IMR-90 (cell line): ENCODE measurements at regions not wholly inside any gene's neighbourhood (a gene's known extent, or its start where the extent isn't known, plus 50 kb on each side); places are given as distances from the start of the nearest gene placed in this dataset.

Experiments used
- ATAC-seq: fragments of 200-7000 bp; cut with Tn5 transposase; 2 replicates; pipeline ENCODE4 v1.9.1; 2020; ENCODE audit warnings: low read depth, mild to moderate bottlenecking, moderate library complexity
- BruUV-seq: library from RNA; stranded (reverse); fragments of 400-500 nt; replicated peaks from 2 replicates; lab custom pipeline; 2021; lab: Mats Ljungman, UMichigan
- CTCF ChIA-PET: fragments of 300-600 bp; formaldehyde crosslinking; extraction: SDS; loops from one replicate; lab custom pipeline; 2021; ENCODE audit warnings: antibody characterized with exemption; lab: Yijun Ruan, JAX
- POLR2A ChIA-PET: fragments of 300-600 bp; sonication (Branson Sonifier 250); formaldehyde crosslinking; loops from one replicate; lab custom pipeline; 2022; ENCODE audit warnings: antibody characterized with exemption; ENCODE audit not compliant: unreplicated experiment; lab: Charles Lee
- DNase-seq: peaks from one replicate; pipeline ENCODE4 v3.0.0; 2013
- H2AFZ ChIP-seq: replicated peaks from 2 replicates; pipeline ENCODE3; 2013; ENCODE audit warnings: low read length, mild to moderate bottlenecking; ENCODE audit not compliant: poor library complexity
- H2AK5ac ChIP-seq: 2 replicates; pipeline ENCODE4 v1.6.1; 2013; ENCODE audit warnings: low read depth, low read length, inconsistent platforms
- H2AK9ac ChIP-seq: replicated peaks from 2 replicates; pipeline ENCODE3; 2013; ENCODE audit warnings: mild to moderate bottlenecking, low read depth, low read length, moderate library complexity; ENCODE audit not compliant: poor library complexity
- H2BK120ac ChIP-seq: 2 replicates; pipeline ENCODE4 v1.6.1; 2013; ENCODE audit warnings: low read depth, low read length, inconsistent platforms
- H2BK15ac ChIP-seq: 3 replicates; pipeline ENCODE4 v1.6.1; 2013; ENCODE audit warnings: low read depth, low read length, inconsistent platforms
- H2BK20ac ChIP-seq: 2 replicates; pipeline ENCODE4 v1.6.1; 2013; ENCODE audit warnings: low read depth, mild to moderate bottlenecking, inconsistent platforms, low read length, moderate library complexity
- H2BK5ac ChIP-seq: 2 replicates; pipeline ENCODE4 v1.6.1; 2013; ENCODE audit warnings: mild to moderate bottlenecking, low read depth, low read length, inconsistent platforms; ENCODE audit not compliant: poor library complexity, severe bottlenecking
- H3K14ac ChIP-seq: replicated peaks from 2 replicates; pipeline ENCODE4 v1.6.1; 2013; ENCODE audit warnings: low read depth, low read length, inconsistent platforms
- H3K18ac ChIP-seq: 2 replicates; pipeline ENCODE4 v1.6.1; 2013; ENCODE audit warnings: low read depth, low read length, control low read depth
- H3K23ac ChIP-seq: 2 replicates; pipeline ENCODE4 v1.6.1; 2013; ENCODE audit warnings: low read depth, low read length, inconsistent platforms
- H3K27ac ChIP-seq: 2 replicates; pipeline ENCODE4 v1.5.1; 2013; ENCODE audit warnings: mild to moderate bottlenecking, control low read depth, low read length; ENCODE audit not compliant: insufficient read depth
- H3K27me3 ChIP-seq: 2 replicates; pipeline ENCODE4 v1.6.1; 2013; ENCODE audit warnings: low read length; ENCODE audit not compliant: control insufficient read depth, insufficient read depth
- H3K36me3 ChIP-seq: 2 replicates; pipeline ENCODE4 v1.6.1; 2013; ENCODE audit warnings: low read length, mixed read lengths; ENCODE audit not compliant: control insufficient read depth, insufficient read depth
- H3K4ac ChIP-seq: 2 replicates; pipeline ENCODE4 v1.6.1; 2013; ENCODE audit warnings: low read depth, low read length, inconsistent platforms
- H3K4me1 ChIP-seq: 2 replicates; pipeline ENCODE4 v1.6.1; 2013; ENCODE audit warnings: low read length, mixed read lengths; ENCODE audit not compliant: control insufficient read depth, insufficient read depth
- H3K4me2 ChIP-seq: 2 replicates; pipeline ENCODE4 v1.6.1; 2013; ENCODE audit warnings: low read depth, mild to moderate bottlenecking, control low read depth, low read length, moderate library complexity
- H3K4me3 ChIP-seq: 2 replicates; pipeline ENCODE4 v1.5.1; 2013; ENCODE audit warnings: low read depth, mild to moderate bottlenecking, control low read depth, low read length, moderate library complexity; ENCODE audit not compliant: insufficient read depth
- H3K56ac ChIP-seq: 2 replicates; pipeline ENCODE4 v1.6.1; 2013; ENCODE audit warnings: low read length, inconsistent platforms; ENCODE audit not compliant: insufficient read depth; ENCODE audit errors: extremely low read depth
- H3K79me1 ChIP-seq, 2 experiments: 2 replicates each; pipeline ENCODE4 v1.6.1; 2013; ENCODE audit warnings: low read length in 2 of 2, inconsistent platforms in 1 of 2, low read depth in 1 of 2
- H3K9ac ChIP-seq: 2 replicates; pipeline ENCODE4 v1.6.1; 2013; ENCODE audit warnings: low read depth, low read length, control low read depth
- H3K9me1 ChIP-seq: 2 replicates; pipeline ENCODE4 v1.6.1; 2013; ENCODE audit warnings: low read length, inconsistent platforms; ENCODE audit not compliant: insufficient read depth
- H3K9me3 ChIP-seq: 2 replicates; pipeline ENCODE4 v1.6.1; 2013; ENCODE audit warnings: low read length; ENCODE audit not compliant: control insufficient read depth, insufficient read depth
- H4K20me1 ChIP-seq: 2 replicates; pipeline ENCODE4 v1.6.1; 2013; ENCODE audit warnings: low read length, inconsistent platforms; ENCODE audit not compliant: insufficient read depth
- H4K5ac ChIP-seq: 2 replicates; pipeline ENCODE4 v1.6.1; 2013; ENCODE audit warnings: mild to moderate bottlenecking, low read depth, low read length, control low read depth
- H4K8ac ChIP-seq, 2 experiments: 2 replicates each; pipeline ENCODE4 v1.6.1; 2013; ENCODE audit warnings: low read depth in 2 of 2, low read length in 2 of 2, control low read depth in 1 of 2, inconsistent platforms in 1 of 2
- H4K91ac ChIP-seq: 2 replicates; pipeline ENCODE4 v1.6.1; 2013; ENCODE audit warnings: low read depth, low read length, inconsistent platforms; ENCODE audit not compliant: insufficient read depth
- ELK1 ChIP-seq: fragments of 150-350 bp; IDR thresholded peaks from 2 replicates; pipeline ENCODE4 v1.6.1; 2016; ENCODE audit warnings: low read depth, mild to moderate bottlenecking, low read length, moderate library complexity, borderline replicate concordance
- POLR2A ChIP-seq: IDR thresholded peaks from 2 replicates; pipeline ENCODE4 v1.6.1; 2012; ENCODE audit warnings: mild to moderate bottlenecking, low read depth, low read length
- SMC3 ChIP-seq: fragments of 150-350 bp; IDR thresholded peaks from 2 replicates; pipeline ENCODE4 v1.6.1; 2016; ENCODE audit warnings: low read depth, mild to moderate bottlenecking, antibody characterized with exemption, low read length, moderate library complexity
- dilution Hi-C: fragments of 300-500 bp; cut with HindIII; formaldehyde crosslinking; loops from one replicate; pipeline ENCODE4 v1.14.3; 2018; ENCODE audit warnings: low sequenced_read_pairs; ENCODE audit not compliant: unreplicated experiment
- in situ Hi-C: fragments of 300-500 bp; cut with MboI; formaldehyde crosslinking; loops from 3 replicates; pipeline ENCODE4 v1.14.3; 2019; ENCODE audit warnings: low sequenced_read_pairs, inconsistent platforms, mixed read lengths
- intact Hi-C: fragments of 100-400 bp; cut with micrococcal nuclease; formaldehyde crosslinking; loops from 2 replicates; pipeline ENCODE4 v1.10.0; 2022

- H3K27ac ChIP-seq, result no peak overlapping the region
- H2BK5ac ChIP-seq, result no peak overlapping the region
- no peak for ATAC-seq
- H2AK9ac ChIP-seq, result no peak overlapping the region
- dilution Hi-C loops (no loop called here), in situ Hi-C loops (no loop called here), intact Hi-C loops (no loop called here)
- H3K79me1 ChIP-seq, result no peaks in the 10 kb centered on the region
- H2AK5ac ChIP-seq, result no peak overlapping the region
- no peak overlapping the region for H3K14ac ChIP-seq
- TF ChIP-seq SMC3 (no peak), POLR2A (no peak), ELK1 (no peak)
- no peak overlapping the region for H2BK20ac ChIP-seq
- H3K4me2 ChIP-seq, result no peak overlapping the region
- H4K20me1 ChIP-seq, result no peaks in the 10 kb centered on the region
- ChIA-PET CTCF (no interaction called here), POLR2A (no interaction called here)
- no peak overlapping the region for H2BK120ac ChIP-seq
- no TSS peak for BruUV-seq
- H2AFZ ChIP-seq, result no peak overlapping the region
- no peak overlapping the region for H3K4ac ChIP-seq
- no peak overlapping the region for H3K18ac ChIP-seq
- H3K36me3 ChIP-seq, result no peaks in the 10 kb centered on the region
- H3K9me1 ChIP-seq, result no peaks in the 10 kb centered on the region
- 0 out of 2 replicates have a peak, but pooled peaks cover 2% of the 10 kb centered on the region for H3K9me3 ChIP-seq
- no peak overlapping the region for H4K8ac ChIP-seq
- no peaks in the 10 kb centered on the region for H3K27me3 ChIP-seq
- H3K4me3 ChIP-seq, result no peak overlapping the region
- no peaks in the 10 kb centered on the region for H3K4me1 ChIP-seq
- no peak overlapping the region for H3K56ac ChIP-seq
- DNase-seq, result no peak
- H3K23ac ChIP-seq, result no peak overlapping the region
- no peak overlapping the region for H4K5ac ChIP-seq
- no peak overlapping the region for H2BK15ac ChIP-seq
- no peak overlapping the region for H4K91ac ChIP-seq
- H3K9ac ChIP-seq, result no peak overlapping the region
Measured at GRCh38 chrX:27236681-27237080, 226.5 kb downstream of the PPP4R3C start.
